ENCODE measurements at regions not wholly inside any gene's neighbourhood (a gene's known extent, or its start where the extent isn't known, plus 50 kb on each side); places are given as distances from the start of the nearest gene placed in this dataset.

DNA sequence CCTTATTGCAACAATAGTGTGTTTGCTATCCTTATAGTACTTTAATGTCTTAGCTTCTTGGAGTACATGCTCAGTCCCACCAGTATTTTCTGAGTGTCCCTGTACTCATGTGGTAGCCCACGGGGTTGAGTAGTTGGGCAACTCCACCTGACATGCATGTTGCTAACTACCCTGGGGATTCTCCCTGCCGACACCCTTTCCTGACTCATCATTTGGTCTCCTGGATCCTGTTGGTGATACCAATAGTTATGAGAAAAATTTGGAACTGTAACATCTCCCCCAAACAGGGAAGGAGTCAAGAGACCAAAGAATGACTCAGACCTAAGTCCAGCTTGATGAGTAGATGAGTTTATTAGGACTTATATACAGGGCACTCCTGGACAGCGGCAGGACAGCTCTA is 101.6 kb downstream of the BRMS1L start:
- TF ChIP-seq POLR2A (IDR thresholded peaks at IDR 0.05) = no peak
- no peak for TF ChIP-seq POLR2AphosphoS5 (IDR thresholded peaks at IDR 0.05)
- TF ChIP-seq, protein P1, sequence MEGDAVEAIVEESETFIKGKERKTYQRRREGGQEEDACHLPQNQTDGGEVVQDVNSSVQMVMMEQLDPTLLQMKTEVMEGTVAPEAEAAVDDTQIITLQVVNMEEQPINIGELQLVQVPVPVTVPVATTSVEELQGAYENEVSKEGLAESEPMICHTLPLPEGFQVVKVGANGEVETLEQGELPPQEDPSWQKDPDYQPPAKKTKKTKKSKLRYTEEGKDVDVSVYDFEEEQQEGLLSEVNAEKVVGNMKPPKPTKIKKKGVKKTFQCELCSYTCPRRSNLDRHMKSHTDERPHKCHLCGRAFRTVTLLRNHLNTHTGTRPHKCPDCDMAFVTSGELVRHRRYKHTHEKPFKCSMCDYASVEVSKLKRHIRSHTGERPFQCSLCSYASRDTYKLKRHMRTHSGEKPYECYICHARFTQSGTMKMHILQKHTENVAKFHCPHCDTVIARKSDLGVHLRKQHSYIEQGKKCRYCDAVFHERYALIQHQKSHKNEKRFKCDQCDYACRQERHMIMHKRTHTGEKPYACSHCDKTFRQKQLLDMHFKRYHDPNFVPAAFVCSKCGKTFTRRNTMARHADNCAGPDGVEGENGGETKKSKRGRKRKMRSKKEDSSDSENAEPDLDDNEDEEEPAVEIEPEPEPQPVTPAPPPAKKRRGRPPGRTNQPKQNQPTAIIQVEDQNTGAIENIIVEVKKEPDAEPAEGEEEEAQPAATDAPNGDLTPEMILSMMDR (IDR thresholded peaks at IDR 0.05) = no peak

Data from breast epithelium (tissue), 3 donors.